ENCODE measurements at regions not wholly inside any gene's neighbourhood (a gene's known extent, or its start where the extent isn't known, plus 50 kb on each side); places are given as distances from the start of the nearest gene placed in this dataset.
"Not testable (repeated sequence)": the region's sequence is repeated elsewhere in the genome, so short reads cannot be mapped to it uniquely, and the experiment has no call there.

DNA sequence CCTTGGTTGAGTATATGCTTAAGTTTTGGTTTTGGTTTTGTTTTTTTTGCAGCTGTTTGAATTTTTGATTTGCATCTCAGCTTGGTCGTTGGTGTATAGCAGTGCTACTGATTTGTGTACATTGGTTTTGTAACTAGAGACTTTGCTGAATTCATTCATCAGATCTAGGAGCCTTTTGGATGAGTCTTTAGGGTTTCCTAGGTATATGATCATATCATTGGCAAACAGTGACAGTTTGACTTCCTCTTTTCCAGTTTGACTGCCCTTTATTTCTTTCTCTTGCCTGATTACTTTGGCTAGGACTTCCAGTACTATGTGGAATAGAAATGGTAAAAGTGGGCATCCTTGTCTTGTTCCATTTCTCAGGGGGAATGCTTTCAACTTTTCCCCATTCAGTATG lies 1174.9 kb downstream of the PLA2G4A start:
- DNase-seq; ATAC-seq; H3K36me3 Mint-ChIP-seq (ENCODE audit: low read depth); H3K9me3 Mint-ChIP-seq; H3K27me3 Mint-ChIP-seq; H3K4me3 Mint-ChIP-seq; H3K4me1 Mint-ChIP-seq; H3K27ac Mint-ChIP-seq: not testable (repeated sequence)

DNA sequence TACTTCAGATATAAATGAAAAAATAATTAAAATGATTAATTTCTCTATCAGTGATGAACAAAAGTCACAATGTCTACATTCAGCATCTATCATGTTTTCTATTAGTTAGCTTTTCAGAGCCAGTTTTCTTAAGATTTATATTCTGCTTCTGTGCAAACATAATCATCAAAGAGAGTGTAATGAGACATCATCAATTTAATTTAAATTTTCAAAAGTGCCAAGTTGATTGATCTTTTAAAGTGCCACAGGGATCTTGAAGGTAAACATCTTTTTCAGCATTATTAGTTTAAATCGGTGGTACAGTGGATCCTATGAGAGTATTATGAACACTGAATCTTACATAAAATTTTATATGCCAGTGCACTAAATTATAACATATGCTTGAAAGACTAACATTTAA lies 1176.1 kb downstream of the PLA2G4A start:
- no peak for DNase-seq
- no peaks in the 10 kb centered on the region for H3K36me3 Mint-ChIP-seq (ENCODE audit: low read depth)
- no peak overlapping the region for H3K27ac Mint-ChIP-seq
- H3K4me1 Mint-ChIP-seq: no peaks in the 10 kb centered on the region
- H3K27me3 Mint-ChIP-seq: no peaks in the 10 kb centered on the region
- no peak overlapping the region for H3K4me3 Mint-ChIP-seq
- no peaks in the 10 kb centered on the region for H3K9me3 Mint-ChIP-seq
- no peak for ATAC-seq

DNA sequence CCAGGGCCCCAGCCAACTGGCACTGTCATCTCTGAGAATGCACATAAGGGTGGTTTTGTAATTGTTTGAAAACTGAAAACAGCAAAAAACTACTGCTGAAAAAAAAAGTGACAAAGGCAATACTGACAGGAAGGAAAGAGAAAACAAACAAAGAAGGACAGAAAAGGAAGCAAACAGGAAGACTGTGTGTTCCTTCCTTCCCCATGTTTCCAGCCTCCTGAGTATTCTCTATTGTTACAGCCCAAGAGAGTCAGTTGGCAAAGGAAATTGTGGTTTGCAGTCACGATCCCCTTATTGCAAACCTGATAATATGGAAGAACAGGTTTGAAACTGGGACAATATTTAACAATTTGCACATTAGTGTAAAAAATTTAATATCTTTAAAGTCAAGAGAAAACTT lies 1177.6 kb downstream of the PLA2G4A start:
- Mint-ChIP-seq H3K27ac (no peak overlapping the region), H3K4me1 (no peaks in the 10 kb centered on the region), H3K9me3 (no peaks in the 10 kb centered on the region), H3K4me3 (no peak overlapping the region), H3K27me3 (no peaks in the 10 kb centered on the region), H3K36me3 (ENCODE audit: low read depth) (no peaks in the 10 kb centered on the region)
- ATAC-seq: no peak
- DNase-seq: no peak

DNA sequence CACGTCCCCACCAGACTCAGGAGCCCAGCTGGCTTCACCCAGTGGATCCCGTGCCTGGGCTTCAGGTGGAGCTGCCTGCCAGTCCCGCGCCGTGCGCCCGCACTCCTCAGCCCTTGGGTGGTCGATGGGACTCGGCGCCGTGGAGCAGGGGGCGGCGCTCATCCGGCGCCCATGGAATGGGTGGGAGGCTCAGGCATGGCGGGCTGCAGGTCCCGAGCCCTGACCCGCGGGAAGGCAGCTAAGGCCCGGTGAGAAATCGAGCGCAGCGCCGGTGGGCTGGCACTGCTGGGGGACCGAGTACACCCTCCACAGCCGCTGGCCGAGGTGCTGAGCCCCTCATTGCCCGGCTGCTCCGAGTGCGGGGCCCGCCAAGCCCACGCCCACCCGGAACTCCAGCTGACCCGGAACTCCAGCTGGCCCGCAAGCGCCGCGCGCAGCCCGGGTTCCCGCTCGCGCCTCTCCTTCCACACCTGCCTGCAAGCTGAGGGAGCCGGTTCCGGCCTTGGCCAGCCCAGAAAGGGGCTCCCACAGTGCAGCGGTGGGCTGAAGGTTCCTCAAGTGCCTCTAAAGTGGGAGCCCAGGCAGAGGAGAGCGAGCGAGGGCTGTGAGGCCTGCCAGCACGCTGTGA lies 1184.6 kb downstream of the PLA2G4A start:
- not testable (repeated sequence) for DNase-seq; H3K27me3 Mint-ChIP-seq; H3K4me3 Mint-ChIP-seq; ATAC-seq; H3K36me3 Mint-ChIP-seq (ENCODE audit: low read depth); H3K9me3 Mint-ChIP-seq; H3K27ac Mint-ChIP-seq; H3K4me1 Mint-ChIP-seq

DNA sequence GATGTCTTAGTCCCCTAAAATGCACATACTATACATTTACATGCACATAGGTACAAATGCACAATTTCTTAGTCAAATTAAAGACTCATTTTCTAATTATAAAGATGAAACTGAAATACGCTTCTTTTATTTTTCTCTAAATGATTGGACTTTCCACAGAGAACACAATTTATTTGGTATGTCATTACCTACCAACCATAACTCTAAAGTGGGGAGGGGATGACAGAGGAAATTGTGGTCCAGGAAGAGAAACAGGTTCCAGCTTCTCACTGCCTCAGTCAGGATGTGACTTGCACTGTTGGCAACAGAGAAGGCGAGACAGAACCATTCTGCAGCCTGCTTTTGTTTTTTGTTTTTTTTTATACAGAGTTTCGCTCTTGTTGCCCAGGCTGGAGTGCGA lies 1189.2 kb downstream of the PLA2G4A start:
- DNase-seq (no peak), ATAC-seq (no peak)
- Mint-ChIP-seq H3K9me3 (peaks cover 7% of the 10 kb centered on the region), H3K27ac (no peak overlapping the region), H3K27me3 (no peaks in the 10 kb centered on the region), H3K36me3 (ENCODE audit: low read depth) (no peaks in the 10 kb centered on the region), H3K4me1 (no peaks in the 10 kb centered on the region), H3K4me3 (no peak overlapping the region)

DNA sequence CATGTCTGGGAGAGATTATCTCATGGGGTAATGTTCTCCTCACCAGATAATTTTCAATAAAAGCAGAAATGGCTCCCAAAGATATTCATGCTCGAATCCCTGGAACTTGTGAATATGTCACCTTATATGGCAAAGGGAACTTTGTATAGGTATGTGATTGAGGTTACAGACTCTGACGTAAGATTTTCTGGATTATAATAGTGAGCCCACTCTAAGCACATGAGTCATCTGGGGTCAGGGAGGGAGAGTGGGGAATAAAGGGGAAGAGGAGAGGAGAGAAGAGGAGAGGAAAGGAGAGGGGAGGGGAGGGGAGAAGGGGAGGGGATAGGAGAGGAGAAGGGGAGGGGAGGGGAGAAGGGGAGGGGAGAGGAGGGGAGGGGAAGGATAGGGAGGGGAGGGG lies 1193.9 kb downstream of the PLA2G4A start:
- Mint-ChIP-seq H3K27me3 (no peaks in the 10 kb centered on the region), H3K4me3 (no peak overlapping the region), H3K27ac (no peak overlapping the region), H3K36me3 (ENCODE audit: low read depth) (no peaks in the 10 kb centered on the region), H3K9me3 (peaks cover 12% of the 10 kb centered on the region), H3K4me1 (no peaks in the 10 kb centered on the region)
- no peak for ATAC-seq
- no peak for DNase-seq

DNA sequence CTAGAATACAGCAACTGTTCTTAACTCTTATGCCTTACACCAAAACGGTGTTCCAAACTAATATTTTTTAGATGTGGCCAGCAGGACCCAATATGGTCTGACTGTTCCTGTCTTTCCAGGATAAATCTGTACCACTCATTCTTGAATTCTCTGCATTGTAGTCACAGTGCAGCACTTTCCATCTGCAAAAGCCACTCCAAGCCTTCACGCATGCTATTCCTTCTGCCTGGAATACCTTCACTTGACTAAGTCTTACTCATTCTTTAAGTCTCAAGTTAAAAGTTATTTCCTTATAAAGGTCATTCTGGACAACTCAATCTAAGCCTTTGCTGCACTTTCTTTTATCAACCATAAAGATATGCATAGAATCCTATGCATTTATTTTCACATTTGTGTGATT lies 1194.5 kb downstream of the PLA2G4A start:
- H3K9me3 Mint-ChIP-seq: peaks cover 12% of the 10 kb centered on the region
- H3K27ac Mint-ChIP-seq: no peak overlapping the region
- no peak for DNase-seq
- no peaks in the 10 kb centered on the region for H3K4me1 Mint-ChIP-seq
- no peaks in the 10 kb centered on the region for H3K36me3 Mint-ChIP-seq (ENCODE audit: low read depth)
- no peaks in the 10 kb centered on the region for H3K27me3 Mint-ChIP-seq
- ATAC-seq: no peak
- no peak overlapping the region for H3K4me3 Mint-ChIP-seq

DNA sequence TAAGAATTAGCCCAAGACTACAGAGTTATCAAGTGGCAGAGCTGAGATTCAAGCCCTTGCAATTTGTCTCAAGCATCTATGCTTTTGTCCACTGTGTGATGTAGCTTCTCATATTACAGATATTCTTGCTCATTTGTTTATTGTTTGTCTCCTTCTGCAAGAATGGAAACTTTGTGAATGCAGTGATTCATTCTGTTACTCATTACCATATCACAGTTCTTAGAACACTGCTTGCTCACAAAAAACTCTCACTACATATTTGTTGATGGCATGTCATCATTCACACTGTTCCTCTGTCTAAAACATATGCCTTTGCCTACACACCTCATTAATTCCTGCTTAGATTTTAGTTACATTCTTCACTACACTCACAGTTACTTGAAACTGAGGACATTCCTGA lies 1198.9 kb downstream of the PLA2G4A start:
- H3K4me1 Mint-ChIP-seq: no peaks in the 10 kb centered on the region
- no peaks in the 10 kb centered on the region for H3K27me3 Mint-ChIP-seq
- DNase-seq (no peak), ATAC-seq (no peak)
- no peak overlapping the region for H3K27ac Mint-ChIP-seq
- no peaks in the 10 kb centered on the region for H3K36me3 Mint-ChIP-seq (ENCODE audit: low read depth)
- H3K9me3 Mint-ChIP-seq: peaks cover 5% of the 10 kb centered on the region
- no peak overlapping the region for H3K4me3 Mint-ChIP-seq

DNA sequence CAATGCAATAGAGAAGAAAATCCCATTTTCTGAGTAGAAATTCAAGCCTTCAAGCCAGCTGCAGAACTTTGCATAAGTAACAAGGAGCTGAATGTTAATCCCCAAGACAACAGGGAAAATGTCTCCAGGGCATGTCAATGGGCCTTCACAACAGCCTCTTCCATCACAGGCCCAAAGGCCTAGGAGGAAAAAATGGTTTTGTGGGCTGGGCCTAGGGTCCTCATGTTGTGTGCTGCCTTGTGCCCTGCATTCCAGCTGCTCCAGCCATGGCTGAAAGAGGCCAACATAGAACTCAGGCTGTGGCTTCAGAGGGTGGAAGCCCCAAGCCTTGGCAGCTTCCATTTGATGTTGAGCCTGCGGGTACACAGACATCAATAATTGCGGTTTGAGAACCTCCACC lies 1208.8 kb downstream of the PLA2G4A start:
- H3K9me3 Mint-ChIP-seq, ATAC-seq: not testable (repeated sequence)

DNA sequence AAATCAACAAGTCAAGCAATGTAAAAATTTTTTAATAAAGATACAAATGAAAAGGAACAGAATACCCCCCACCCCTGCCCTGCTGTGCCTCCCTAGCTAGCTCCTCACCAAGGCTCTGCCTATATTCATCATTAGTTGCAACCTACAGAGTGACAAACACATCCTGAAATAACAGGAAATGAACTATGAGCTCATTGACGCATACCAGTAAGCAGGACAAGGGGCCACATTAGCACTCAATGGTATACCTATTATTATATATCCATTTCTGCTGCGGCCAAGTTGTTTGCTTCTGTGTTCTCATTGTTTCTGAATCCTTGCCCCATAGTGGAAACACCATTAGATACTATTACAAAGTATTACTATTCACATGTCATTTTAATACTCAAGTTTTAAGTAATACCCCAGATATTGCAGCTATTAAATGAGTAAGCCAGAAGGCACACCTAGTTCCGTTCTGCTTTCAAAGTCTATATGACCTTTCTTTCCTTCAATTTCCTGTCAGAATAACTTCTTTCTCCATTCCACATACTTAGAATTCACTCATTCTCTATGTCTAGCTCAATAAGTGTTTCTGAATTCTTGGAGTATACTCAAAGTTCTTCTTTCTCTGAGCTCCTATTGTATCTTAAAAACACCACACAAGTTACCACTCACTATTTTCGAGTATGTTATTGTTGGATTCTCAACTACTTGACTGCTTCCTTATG lies 1214.9 kb downstream of the PLA2G4A start:
- no peak overlapping the region for H3K4me3 Mint-ChIP-seq
- H3K36me3 Mint-ChIP-seq (ENCODE audit: low read depth): no peaks in the 10 kb centered on the region
- H3K4me1 Mint-ChIP-seq: no peaks in the 10 kb centered on the region
- no peak overlapping the region for H3K27ac Mint-ChIP-seq
- DNase-seq (no peak), ATAC-seq (no peak)
- peaks cover 3% of the 10 kb centered on the region for H3K9me3 Mint-ChIP-seq
- no peaks in the 10 kb centered on the region for H3K27me3 Mint-ChIP-seq

More for the DNA sequence above, 1208.8 kb downstream of the PLA2G4A start:
- not testable (repeated sequence) for H3K27ac Mint-ChIP-seq; DNase-seq; H3K4me1 Mint-ChIP-seq; H3K4me3 Mint-ChIP-seq; H3K27me3 Mint-ChIP-seq; H3K36me3 Mint-ChIP-seq (ENCODE audit: low read depth)

DNA sequence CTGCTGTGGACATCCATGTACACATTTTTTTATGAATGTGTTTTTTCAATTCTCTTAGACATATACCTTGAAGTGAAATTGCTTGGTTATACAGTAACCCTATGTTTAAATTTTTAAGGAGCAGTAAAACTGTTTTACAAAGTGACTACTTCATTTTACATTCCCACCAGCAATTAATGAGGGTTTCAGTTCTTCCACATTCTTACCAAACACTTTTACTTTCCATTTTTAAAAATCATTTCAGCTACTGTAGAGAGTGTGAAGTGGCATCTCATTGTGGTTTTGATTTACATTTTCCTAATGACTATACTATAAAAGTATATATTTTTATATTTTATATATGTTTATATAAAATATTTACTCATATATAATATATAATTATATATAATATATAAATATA lies 1221.5 kb downstream of the PLA2G4A start:
- no peak for DNase-seq
- Mint-ChIP-seq H3K27ac (no peak overlapping the region), H3K4me3 (no peak overlapping the region), H3K27me3 (no peaks in the 10 kb centered on the region), H3K9me3 (no peaks in the 10 kb centered on the region), H3K4me1 (no peaks in the 10 kb centered on the region), H3K36me3 (ENCODE audit: low read depth) (no peaks in the 10 kb centered on the region)
- ATAC-seq: no peak

DNA sequence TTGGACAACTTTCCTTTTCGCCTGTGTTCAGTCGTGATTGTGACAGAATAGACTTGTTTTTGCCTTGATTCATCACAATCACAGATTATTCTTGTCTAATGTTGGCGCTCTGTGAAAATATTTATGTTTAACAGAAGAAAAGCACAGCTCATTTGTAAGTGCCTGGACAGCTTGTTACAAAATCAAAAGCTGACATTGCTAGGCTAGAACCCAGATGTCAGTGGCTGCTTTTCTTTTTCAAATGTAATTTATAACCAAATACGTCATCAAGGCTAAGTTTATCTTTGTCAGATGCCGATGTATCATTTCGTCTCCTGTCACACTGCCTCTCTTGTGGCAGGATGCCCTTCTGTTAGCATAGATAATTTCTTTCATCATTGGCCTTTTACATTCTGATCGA lies 1227.3 kb downstream of the PLA2G4A start:
- Mint-ChIP-seq H3K9me3 (peaks cover 12% of the 10 kb centered on the region), H3K4me1 (no peaks in the 10 kb centered on the region), H3K36me3 (ENCODE audit: low read depth) (no peaks in the 10 kb centered on the region), H3K27me3 (no peaks in the 10 kb centered on the region), H3K4me3 (no peak overlapping the region), H3K27ac (no peak overlapping the region)
- DNase-seq (no peak), ATAC-seq (no peak)

DNA sequence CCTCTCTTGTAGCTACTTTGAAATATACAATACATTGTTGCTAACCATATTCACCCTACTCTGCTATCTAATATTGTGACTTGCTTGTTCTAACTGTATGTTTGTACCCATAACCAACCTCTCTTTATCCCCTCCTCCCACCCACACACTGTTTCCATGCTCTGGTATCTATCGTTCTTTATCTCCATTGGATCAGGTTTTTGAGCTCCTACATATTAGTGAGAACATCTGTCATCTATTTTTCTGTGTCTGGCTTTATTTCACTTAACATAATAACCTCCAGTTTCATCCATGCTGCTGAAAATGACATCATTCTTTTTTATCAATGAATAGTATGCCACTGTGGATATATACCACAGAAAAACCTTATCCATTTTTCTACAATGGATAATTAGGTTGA lies 1230.1 kb downstream of the PLA2G4A start:
- no peak overlapping the region for H3K27ac Mint-ChIP-seq
- no peaks in the 10 kb centered on the region for H3K36me3 Mint-ChIP-seq (ENCODE audit: low read depth)
- no peak overlapping the region for H3K4me3 Mint-ChIP-seq
- ATAC-seq (no peak), DNase-seq (no peak)
- no peaks in the 10 kb centered on the region for H3K4me1 Mint-ChIP-seq
- H3K27me3 Mint-ChIP-seq: no peaks in the 10 kb centered on the region
- peaks cover 14% of the 10 kb centered on the region for H3K9me3 Mint-ChIP-seq

DNA sequence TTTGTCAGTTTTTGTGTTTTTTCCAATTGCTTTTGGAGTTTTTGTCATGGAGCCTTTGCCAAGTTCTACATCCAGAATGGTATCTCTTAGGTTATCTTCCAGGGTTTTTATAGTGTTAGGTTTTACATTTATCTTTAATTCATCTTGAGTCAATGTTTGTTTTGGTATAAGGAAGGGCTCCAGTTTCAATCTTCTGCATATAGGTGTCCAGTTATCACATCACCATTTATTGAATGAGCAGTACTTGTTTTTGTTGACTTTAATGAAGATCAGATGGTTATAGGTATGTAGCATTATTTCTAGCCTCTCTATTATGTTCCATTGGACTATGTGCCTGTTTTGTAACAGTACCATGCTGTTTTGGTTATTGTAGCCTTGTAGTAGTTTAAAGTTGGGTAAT lies 1233.1 kb downstream of the PLA2G4A start:
- ATAC-seq: no peak
- no peak overlapping the region for H3K4me3 Mint-ChIP-seq
- no peak overlapping the region for H3K27ac Mint-ChIP-seq
- no peaks in the 10 kb centered on the region for H3K36me3 Mint-ChIP-seq (ENCODE audit: low read depth)
- H3K4me1 Mint-ChIP-seq: no peaks in the 10 kb centered on the region
- H3K27me3 Mint-ChIP-seq: no peaks in the 10 kb centered on the region
- no peak for DNase-seq
- H3K9me3 Mint-ChIP-seq: peaks cover 29% of the 10 kb centered on the region

DNA sequence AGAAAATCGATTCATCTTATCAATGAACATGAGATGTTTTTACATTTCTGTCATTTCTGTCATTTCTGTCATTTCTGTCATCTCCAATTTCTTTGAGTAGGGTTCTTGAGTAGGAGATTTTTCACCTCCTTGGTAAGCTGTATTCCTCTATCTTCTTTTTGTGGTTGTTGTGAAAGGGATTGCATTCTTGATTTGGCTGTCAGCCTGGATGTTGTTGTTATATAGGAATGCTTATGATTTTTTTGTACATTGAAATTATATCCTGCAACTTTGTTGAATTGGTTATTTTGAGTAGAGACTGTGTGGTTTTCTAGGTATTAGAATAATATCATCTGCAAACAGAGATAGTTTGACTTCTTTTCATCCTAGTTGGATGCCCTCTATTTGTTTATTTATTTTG lies 1233.7 kb downstream of the PLA2G4A start:
- Mint-ChIP-seq H3K4me1 (no peaks in the 10 kb centered on the region), H3K9me3 (peaks cover 32% of the 10 kb centered on the region), H3K27me3 (no peaks in the 10 kb centered on the region), H3K4me3 (no peak overlapping the region), H3K36me3 (ENCODE audit: low read depth) (no peaks in the 10 kb centered on the region), H3K27ac (no peak overlapping the region)
- ATAC-seq (no peak), DNase-seq (no peak)

DNA sequence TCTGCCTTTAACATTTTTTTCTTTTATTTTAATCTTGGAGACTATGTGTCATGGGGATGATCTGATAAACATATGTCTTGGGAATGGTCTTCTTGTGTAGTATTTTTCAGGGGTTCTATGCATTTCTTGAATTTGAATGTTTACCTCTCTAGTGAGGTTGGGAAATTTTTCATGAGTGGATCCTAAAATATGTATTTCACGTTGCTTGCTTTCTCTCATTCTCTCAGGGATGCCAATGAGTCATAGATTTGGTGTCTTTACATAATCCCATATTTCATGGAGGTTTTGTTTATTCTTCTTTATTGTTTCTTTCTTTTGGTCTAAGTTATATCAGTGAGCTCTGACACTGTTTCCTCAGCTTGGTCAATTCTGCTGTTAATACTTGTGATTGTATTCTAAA lies 1237.2 kb downstream of the PLA2G4A start:
- Mint-ChIP-seq H3K36me3 (ENCODE audit: low read depth) (no peaks in the 10 kb centered on the region), H3K27me3 (no peaks in the 10 kb centered on the region), H3K4me1 (no peaks in the 10 kb centered on the region), H3K4me3 (no peak overlapping the region), H3K27ac (no peak overlapping the region), H3K9me3 (peaks cover 35% of the 10 kb centered on the region)
- ATAC-seq (no peak), DNase-seq (no peak)

All from activated naive CD8-positive, alpha-beta T cell treated with anti-CD3 and anti-CD28 coated beads, Interleukin-2, amount 50 U/mL, for 24 hours (primary cell).